Psoas muscle (tissue), 7 donors: ENCODE measurements at regions not wholly inside any gene's neighbourhood (a gene's known extent, or its start where the extent isn't known, plus 50 kb on each side); places are given as distances from the start of the nearest gene placed in this dataset.

Source experiments
- ATAC-seq, 4 donors: fragments of 200-7000 bp; cut with Tn5 transposase; one replicate each; pipeline ENCODE4 v1.9.1; 2020; ENCODE audit warnings: moderate library complexity in 3 of 4, mild to moderate bottlenecking in 2 of 4
- DNase-seq, 2 donors: peaks; one replicate each; pipeline ENCODE4 v3.0.0-alpha.2; 2020
- H3K27ac ChIP-seq: fragments of 200-600 bp; one replicate; pipeline ENCODE4 v1.8.0; 2022
- H3K27me3 ChIP-seq, 3 donors: fragments of 200-600 bp in 1 of 3; one replicate each; pipeline versions ENCODE4 v1.6.1 to v1.8.0; 2013 to 2022; ENCODE audit warnings: low read length in 2 of 3, mild to moderate bottlenecking in 2 of 3, moderate library complexity in 1 of 3; ENCODE audit not compliant: insufficient read depth in 3 of 3
- H3K36me3 ChIP-seq, 2 donors: fragments of 200-600 bp in 1 of 2; one replicate each; pipeline versions ENCODE4 v1.6.1 to v1.8.0; 2013 to 2022; ENCODE audit warnings: low read depth in 1 of 2, mild to moderate bottlenecking in 1 of 2, moderate library complexity in 1 of 2; ENCODE audit not compliant: insufficient read depth in 1 of 2
- H3K4me1 ChIP-seq: fragments of 200-600 bp; one replicate; pipeline ENCODE4 v1.8.0; 2022
- H3K4me3 ChIP-seq: fragments of 200-600 bp; one replicate; pipeline ENCODE4 v1.8.0; 2022; ENCODE audit warnings: mild to moderate bottlenecking
- H3K9me3 ChIP-seq: fragments of 200-600 bp; one replicate; pipeline ENCODE4 v1.8.0; 2022
- WGBS, 3 donors: extraction: QIAGEN DNeasy Blood & Tissue Kit; methylation state at CpG; one replicate each; pipeline versions ENCODE4 v1.1.6 to v1.1.7; 2013; 5-methylcytosine and 5-hydroxymethylcytosine counted together
- intact Hi-C, 2 donors: fragments of 100-400 bp; cut with DNase I; formaldehyde crosslinking; loops; one replicate each; pipeline versions ENCODE4 v1.11.0 to v1.14.2; 2022
- TF ChIP-seq, protein P1 (sequence below): fragments of 200-600 bp; IDR thresholded peaks from one replicate; pipeline ENCODE4 v1.8.0; 2022; ENCODE audit warnings: antibody characterized with exemption
- donor health status: healthy with polysubstance abuse.
- donor health status: DM: no; HTN: no; CAD: no; lungs with moderate emphysema.
- donor health status: Bipolar disorder and iron deficiency.
- donor health status: healthy.
- donor health status: DM: yes; HTN: yes; CAD: no.
- donor health status: DM: no; HTN: no; CAD: no.
- donor health status: DM: yes; HTN: yes; CAD: no.

GRCh38 chr7:32661929-32662328, 166.6 kb downstream of the AVL9 start:
- ATAC-seq (no peak), DNase-seq (no peak)
- Histone ChIP-seq H3K4me1 (no peaks in the 10 kb centered on the region), H3K27me3 (no peaks in the 10 kb centered on the region), H3K9me3 (no peaks in the 10 kb centered on the region), H3K36me3 (no peaks in the 10 kb centered on the region), H3K27ac (no peak overlapping the region), H3K4me3 (no peak overlapping the region)
- 97 to 100% (median 100%) methylated on average over 1 of the region's 1 CpG for WGBS, 3 donors
- TF ChIP-seq, protein P1, sequence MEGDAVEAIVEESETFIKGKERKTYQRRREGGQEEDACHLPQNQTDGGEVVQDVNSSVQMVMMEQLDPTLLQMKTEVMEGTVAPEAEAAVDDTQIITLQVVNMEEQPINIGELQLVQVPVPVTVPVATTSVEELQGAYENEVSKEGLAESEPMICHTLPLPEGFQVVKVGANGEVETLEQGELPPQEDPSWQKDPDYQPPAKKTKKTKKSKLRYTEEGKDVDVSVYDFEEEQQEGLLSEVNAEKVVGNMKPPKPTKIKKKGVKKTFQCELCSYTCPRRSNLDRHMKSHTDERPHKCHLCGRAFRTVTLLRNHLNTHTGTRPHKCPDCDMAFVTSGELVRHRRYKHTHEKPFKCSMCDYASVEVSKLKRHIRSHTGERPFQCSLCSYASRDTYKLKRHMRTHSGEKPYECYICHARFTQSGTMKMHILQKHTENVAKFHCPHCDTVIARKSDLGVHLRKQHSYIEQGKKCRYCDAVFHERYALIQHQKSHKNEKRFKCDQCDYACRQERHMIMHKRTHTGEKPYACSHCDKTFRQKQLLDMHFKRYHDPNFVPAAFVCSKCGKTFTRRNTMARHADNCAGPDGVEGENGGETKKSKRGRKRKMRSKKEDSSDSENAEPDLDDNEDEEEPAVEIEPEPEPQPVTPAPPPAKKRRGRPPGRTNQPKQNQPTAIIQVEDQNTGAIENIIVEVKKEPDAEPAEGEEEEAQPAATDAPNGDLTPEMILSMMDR: no peak
- intact Hi-C loops: no loop called here

DNA sequence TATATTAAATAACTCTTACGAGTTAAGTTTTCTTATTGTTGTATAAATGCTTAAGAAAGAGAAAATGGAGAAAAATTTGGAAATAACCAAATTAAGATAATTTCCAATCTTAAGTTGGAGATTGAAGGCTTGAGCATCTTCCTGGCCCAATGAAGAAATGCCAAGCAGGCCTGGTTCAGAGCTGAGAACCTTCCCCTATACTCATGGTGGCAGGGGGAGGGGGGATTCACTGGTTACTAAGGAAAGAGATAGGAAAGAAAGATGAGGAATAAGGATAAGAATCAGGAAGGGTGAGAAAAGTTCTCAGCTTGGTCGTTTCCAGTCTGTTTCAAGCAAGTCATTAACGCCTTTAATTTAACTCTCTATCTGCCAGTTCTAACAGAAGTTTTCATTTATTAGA, 166.2 kb downstream of the AVL9 start:
- TF ChIP-seq, protein P1: no peak
- ATAC-seq (no peak), DNase-seq (no peak)
- Histone ChIP-seq H3K27me3 (no peaks in the 10 kb centered on the region), H3K4me3 (no peak overlapping the region), H3K9me3 (no peaks in the 10 kb centered on the region), H3K36me3 (no peaks in the 10 kb centered on the region), H3K27ac (no peak overlapping the region), H3K4me1 (no peaks in the 10 kb centered on the region)
- intact Hi-C loops: no loop called here
- WGBS, 3 donors: 65 to 71% (median 67%) methylated on average over 3 of the region's 3 CpGs

GRCh38 chr7:32660936-32661335, 165.6 kb downstream of the AVL9 start:
- Histone ChIP-seq H3K27ac (no peak overlapping the region), H3K36me3 (peaks cover 0 to under 1% of the 10 kb centered on the region in 2 donors), H3K4me1 (no peaks in the 10 kb centered on the region), H3K27me3 (no peaks in the 10 kb centered on the region), H3K4me3 (no peak overlapping the region), H3K9me3 (no peaks in the 10 kb centered on the region)
- DNase-seq (no peak), ATAC-seq (no peak)
- intact Hi-C loops: no loop called here
- TF ChIP-seq, protein P1: no peak
- 66 to 94% (median 66%) methylated on average over 2 of the region's 2 CpGs for WGBS, 3 donors

GRCh38 chr7:32659853-32660252, 164.6 kb downstream of the AVL9 start:
- H3K9me3 ChIP-seq: no peaks in the 10 kb centered on the region
- peaks cover 0 to 10% of the 10 kb centered on the region in 2 donors for H3K36me3 ChIP-seq
- ATAC-seq (no peak), DNase-seq (no peak)
- H3K27me3 ChIP-seq: no peaks in the 10 kb centered on the region
- no peak overlapping the region for H3K4me3 ChIP-seq
- intact Hi-C loops: no loop called here
- no peaks in the 10 kb centered on the region for H3K4me1 ChIP-seq
- WGBS, 3 donors: 95 to 97% (median 97%) methylated on average over 9 of the region's 9 CpGs
- TF ChIP-seq, protein P1: no peak
- H3K27ac ChIP-seq: no peak overlapping the region

DNA sequence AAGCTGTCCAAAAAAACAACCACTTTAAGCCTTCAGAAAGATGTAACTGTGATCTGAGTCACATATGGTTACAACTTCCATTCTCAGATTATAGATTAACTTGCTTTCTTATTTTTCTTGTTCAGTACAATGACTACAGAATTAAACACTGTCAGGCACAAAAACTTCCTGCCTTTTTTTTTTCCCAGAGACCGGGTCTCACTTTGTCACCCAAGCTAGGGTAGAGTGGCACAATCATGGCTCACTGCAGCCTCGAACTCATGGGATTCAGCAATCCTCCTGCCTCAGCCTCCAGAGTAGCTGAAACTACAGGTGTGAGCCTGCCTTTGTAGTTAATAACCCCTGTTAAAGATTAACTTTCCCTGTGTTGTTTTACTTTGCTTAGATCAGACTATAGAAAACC, 163.2 kb downstream of the AVL9 start:
- TF ChIP-seq, protein P1: no peak
- WGBS, 3 donors: 80 to 85% (median 85%) methylated on average over 2 of the region's 2 CpGs
- DNase-seq (no peak), ATAC-seq (no peak)
- H3K27me3 ChIP-seq: no peaks in the 10 kb centered on the region
- no peak overlapping the region for H3K4me3 ChIP-seq
- H3K9me3 ChIP-seq: no peaks in the 10 kb centered on the region
- H3K27ac ChIP-seq: no peak overlapping the region
- intact Hi-C loops: no loop called here
- no peaks in the 10 kb centered on the region for H3K4me1 ChIP-seq
- H3K36me3 ChIP-seq: peaks cover 0 to 10% of the 10 kb centered on the region in 2 donors
